ENCODE measurements at regions not wholly inside any gene's neighbourhood (a gene's known extent, or its start where the extent isn't known, plus 50 kb on each side); places are given as distances from the start of the nearest gene placed in this dataset.

DNA sequence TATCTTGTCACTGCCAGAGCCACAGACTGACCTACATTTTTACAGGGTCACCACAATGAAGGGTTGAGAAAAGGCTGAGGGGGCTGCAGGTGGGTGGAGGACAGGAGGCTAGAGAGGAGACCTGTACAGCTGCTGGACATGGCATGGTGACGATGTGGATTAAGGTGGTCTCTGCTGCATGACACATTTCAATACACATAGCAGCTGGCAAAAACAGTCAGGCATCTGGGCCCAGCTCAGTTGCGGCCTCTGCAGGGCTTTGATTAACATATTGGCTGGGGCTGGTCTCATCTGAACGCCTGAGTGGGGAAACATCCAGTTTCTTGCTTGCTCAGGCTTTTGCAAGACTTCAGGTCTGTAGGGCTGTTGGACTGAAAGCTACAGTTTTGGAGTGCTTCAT is 265.4 kb upstream of the FOXF1 start:
- ChIA-PET POLR2A (no interaction called here), CTCF (interaction anchor here (0.6 to 2.1 kb wide), 2 partner anchors 8 to 172 kb away, joined by 6 to 10 read pairs; no protein-coding TSS in a partner anchor)
- no peak for TF ChIP-seq SUZ12 (IDR thresholded peaks at IDR 0.05)
- no peak for TF ChIP-seq NFRKB (IDR thresholded peaks at IDR 0.05)
- TF ChIP-seq, protein P1, sequence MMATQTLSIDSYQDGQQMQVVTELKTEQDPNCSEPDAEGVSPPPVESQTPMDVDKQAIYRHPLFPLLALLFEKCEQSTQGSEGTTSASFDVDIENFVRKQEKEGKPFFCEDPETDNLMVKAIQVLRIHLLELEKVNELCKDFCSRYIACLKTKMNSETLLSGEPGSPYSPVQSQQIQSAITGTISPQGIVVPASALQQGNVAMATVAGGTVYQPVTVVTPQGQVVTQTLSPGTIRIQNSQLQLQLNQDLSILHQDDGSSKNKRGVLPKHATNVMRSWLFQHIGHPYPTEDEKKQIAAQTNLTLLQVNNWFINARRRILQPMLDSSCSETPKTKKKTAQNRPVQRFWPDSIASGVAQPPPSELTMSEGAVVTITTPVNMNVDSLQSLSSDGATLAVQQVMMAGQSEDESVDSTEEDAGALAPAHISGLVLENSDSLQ (IDR thresholded peaks at IDR 0.05), result no peak
- TF ChIP-seq ELF4 (IDR thresholded peaks at IDR 0.05), result no peak
- no peak for TF ChIP-seq CTBP1 (IDR thresholded peaks at IDR 0.05; ENCODE audit: borderline replicate concordance)
- TF ChIP-seq ZNF384 (IDR thresholded peaks at IDR 0.05), result no peak
- no peak for TF ChIP-seq LEF1 (IDR thresholded peaks at IDR 0.05; ENCODE audit: borderline replicate concordance)
- TF ChIP-seq BHLHE40 (IDR thresholded peaks at IDR 0.05; ENCODE audit: borderline replicate concordance), result no peak
- no peak for TF ChIP-seq FOXK2 (IDR thresholded peaks at IDR 0.05)
- TF ChIP-seq FOXA1 (IDR thresholded peaks at IDR 0.05), result no peak
- no peak for TF ChIP-seq L3MBTL2 (conservative IDR thresholded peaks at IDR 0.05)
- no peak for TF ChIP-seq SP1 (IDR thresholded peaks at IDR 0.05)
- no peak for TF ChIP-seq TARDBP (IDR thresholded peaks at IDR 0.05)
- no peak for TF ChIP-seq HDGF (IDR thresholded peaks at IDR 0.05; ENCODE audit: borderline replicate concordance)
- no peak for TF ChIP-seq FOXM1 (IDR thresholded peaks at IDR 0.05; ENCODE audit: borderline replicate concordance)
- no peak for TF ChIP-seq ARNT (IDR thresholded peaks at IDR 0.05)
- DNase-seq (ENCODE audit: extremely low spot score), result no peak

- TF ChIP-seq L3MBTL2 (conservative IDR thresholded peaks at IDR 0.05) (no peak), TARDBP (IDR thresholded peaks at IDR 0.05) (no peak), FOXK2 (IDR thresholded peaks at IDR 0.05) (no peak), CTBP1 (IDR thresholded peaks at IDR 0.05; ENCODE audit: borderline replicate concordance) (no peak)
- no peak for DNase-seq (ENCODE audit: extremely low spot score)
- ChIA-PET POLR2A (no interaction called here), CTCF (no interaction called here)
Observed at GRCh38 chr16:86245351-86245750, 265.0 kb upstream of the FOXF1 start.

- no peak for DNase-seq (ENCODE audit: extremely low spot score)
- no peak for TF ChIP-seq ELF4 (IDR thresholded peaks at IDR 0.05)
- ChIA-PET CTCF (no interaction called here), POLR2A (no interaction called here)
Observed at GRCh38 chr16:86245895-86246294, 264.4 kb upstream of the FOXF1 start.

GRCh38 chr16:86248310-86248905 is 261.9 kb upstream of the FOXF1 start:
- POLR2A ChIA-PET, result no interaction called here
- CTCF ChIA-PET, result no interaction called here
- no peak for DNase-seq (ENCODE audit: extremely low spot score)
- TF ChIP-seq FOXA1 (IDR thresholded peaks at IDR 0.05), result no peak
- no peak for TF ChIP-seq L3MBTL2 (conservative IDR thresholded peaks at IDR 0.05)
- no peak for TF ChIP-seq SP1 (IDR thresholded peaks at IDR 0.05)
- no peak for TF ChIP-seq TARDBP (IDR thresholded peaks at IDR 0.05)
- TF ChIP-seq NFRKB (IDR thresholded peaks at IDR 0.05), result no peak
- no peak for TF ChIP-seq CTBP1 (IDR thresholded peaks at IDR 0.05; ENCODE audit: borderline replicate concordance)
- TF ChIP-seq ZNF384 (IDR thresholded peaks at IDR 0.05), result no peak
- TF ChIP-seq FOXK2 (IDR thresholded peaks at IDR 0.05), result no peak

DNA sequence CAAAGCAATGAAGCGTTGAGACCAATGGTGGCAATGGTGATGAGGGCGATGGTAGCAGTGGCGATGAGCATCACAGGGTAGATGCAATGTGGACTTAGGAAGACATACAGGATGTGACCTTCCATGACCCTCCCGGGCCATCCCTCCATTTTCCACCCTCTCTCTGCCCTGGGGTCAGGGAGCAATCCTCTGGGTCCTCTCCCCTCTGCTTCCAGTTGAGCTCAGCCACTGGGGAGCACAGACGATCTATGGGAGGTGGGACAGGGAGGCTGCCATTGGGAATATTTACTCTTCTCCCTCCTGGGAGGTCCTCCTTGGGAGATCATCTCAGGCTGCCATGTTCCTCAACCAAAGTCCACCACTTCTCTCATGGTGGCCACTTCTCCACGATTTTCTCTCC is 260.7 kb upstream of the FOXF1 start:
- DNase-seq (ENCODE audit: extremely low spot score), result no peak
- ChIA-PET CTCF (interaction anchor here (0.7 kb wide), 1 partner anchor 268 kb away, joined by 4 read pairs; no protein-coding TSS in a partner anchor), POLR2A (no interaction called here)
- TF ChIP-seq ELF4 (IDR thresholded peaks at IDR 0.05), result no peak
- no peak for TF ChIP-seq CTBP1 (IDR thresholded peaks at IDR 0.05; ENCODE audit: borderline replicate concordance)
- no peak for TF ChIP-seq SP1 (IDR thresholded peaks at IDR 0.05)
- no peak for TF ChIP-seq FOXA1 (IDR thresholded peaks at IDR 0.05)
- TF ChIP-seq, protein P1 (IDR thresholded peaks at IDR 0.05), result no peak
- no peak for TF ChIP-seq L3MBTL2 (conservative IDR thresholded peaks at IDR 0.05)
- no peak for TF ChIP-seq ZNF384 (IDR thresholded peaks at IDR 0.05)
- TF ChIP-seq HDGF (IDR thresholded peaks at IDR 0.05; ENCODE audit: borderline replicate concordance), result no peak
- TF ChIP-seq BHLHE40 (IDR thresholded peaks at IDR 0.05; ENCODE audit: borderline replicate concordance), result no peak
- no peak for TF ChIP-seq FOXM1 (IDR thresholded peaks at IDR 0.05; ENCODE audit: borderline replicate concordance)
- no peak for TF ChIP-seq FOXK2 (IDR thresholded peaks at IDR 0.05)
- TF ChIP-seq NFRKB (IDR thresholded peaks at IDR 0.05), result no peak
- TF ChIP-seq SUZ12 (IDR thresholded peaks at IDR 0.05), result no peak
- TF ChIP-seq TARDBP (IDR thresholded peaks at IDR 0.05), result no peak
- no peak for TF ChIP-seq ARNT (IDR thresholded peaks at IDR 0.05)

GRCh38 chr16:86251682-86252081 is 258.6 kb upstream of the FOXF1 start:
- TF ChIP-seq ELF4 (IDR thresholded peaks at IDR 0.05), result no peak
- TF ChIP-seq SP1 (IDR thresholded peaks at IDR 0.05), result no peak
- TF ChIP-seq BHLHE40 (IDR thresholded peaks at IDR 0.05; ENCODE audit: borderline replicate concordance), result no peak
- no peak for TF ChIP-seq SUZ12 (IDR thresholded peaks at IDR 0.05)
- no peak for TF ChIP-seq CTBP1 (IDR thresholded peaks at IDR 0.05; ENCODE audit: borderline replicate concordance)
- TF ChIP-seq LEF1 (IDR thresholded peaks at IDR 0.05; ENCODE audit: borderline replicate concordance), result no peak
- TF ChIP-seq TARDBP (IDR thresholded peaks at IDR 0.05), result no peak
- TF ChIP-seq L3MBTL2 (conservative IDR thresholded peaks at IDR 0.05), result no peak
- TF ChIP-seq, protein P1 (IDR thresholded peaks at IDR 0.05), result no peak
- no peak for TF ChIP-seq NFRKB (IDR thresholded peaks at IDR 0.05)
- TF ChIP-seq FOXA1 (IDR thresholded peaks at IDR 0.05), result no peak
- TF ChIP-seq FOXM1 (IDR thresholded peaks at IDR 0.05; ENCODE audit: borderline replicate concordance), result no peak
- no peak for TF ChIP-seq HDGF (IDR thresholded peaks at IDR 0.05; ENCODE audit: borderline replicate concordance)
- TF ChIP-seq ZNF384 (IDR thresholded peaks at IDR 0.05), result no peak
- TF ChIP-seq ARNT (IDR thresholded peaks at IDR 0.05), result no peak
- no peak for TF ChIP-seq FOXK2 (IDR thresholded peaks at IDR 0.05)
- POLR2A ChIA-PET, result no interaction called here
- CTCF ChIA-PET, result interaction anchor here (0.5 to 3.9 kb wide), 4 partner anchors 10 to 1195 kb away, joined by 3 to 41 read pairs (median 5); no protein-coding TSS in a partner anchor

More at GRCh38 chr16:86251682-86252081, 258.6 kb upstream of the FOXF1 start:
- DNase-seq (ENCODE audit: extremely low spot score), result no peak
